Esophagus muscularis mucosa (tissue), 3 donors: ENCODE measurements at regions not wholly inside any gene's neighbourhood (a gene's known extent, or its start where the extent isn't known, plus 50 kb on each side); places are given as distances from the start of the nearest gene placed in this dataset.

Experiments used
- CTCF ChIP-seq, 3 experiments: fragments of 200-600 bp in 2 of 3; fragments of 450-650 bp in 1 of 3; sonication (generic) in 2 of 3; IDR thresholded peaks; one replicate each; pipeline ENCODE4 v1.5.1; 2017 to 2019; ENCODE audit warnings: antibody characterized with exemption in 3 of 3, mild to moderate bottlenecking in 2 of 3, moderate library complexity in 1 of 3
- POLR2A ChIP-seq: fragments of 450-650 bp; IDR thresholded peaks from one replicate; pipeline ENCODE4 v1.6.1; 2017; ENCODE audit warnings: antibody characterized with exemption, moderate library complexity, mild to moderate bottlenecking, low read depth

GRCh38 chr6:106883808-106884262 is 90.7 kb downstream of the CD24 start:
- TF ChIP-seq CTCF (IDR thresholded peaks at IDR 0.05), result no peak
- TF ChIP-seq POLR2A, result no peak
